HG02763 (cell line): ENCODE measurements at regions not wholly inside any gene's neighbourhood (a gene's known extent, or its start where the extent isn't known, plus 50 kb on each side); places are given as distances from the start of the nearest gene placed in this dataset.
"Not testable (repeated sequence)": the region's sequence is repeated elsewhere in the genome, so short reads cannot be mapped to it uniquely, and the experiment has no call there.

ENCODE experiments used
- ATAC-seq: cut with Tn5 transposase; IDR thresholded peaks from one replicate; pipeline ENCODE4 v1.9.1; 2021; ENCODE audit warnings: mild to moderate bottlenecking, moderate library complexity; ENCODE audit not compliant: unreplicated experiment

DNA sequence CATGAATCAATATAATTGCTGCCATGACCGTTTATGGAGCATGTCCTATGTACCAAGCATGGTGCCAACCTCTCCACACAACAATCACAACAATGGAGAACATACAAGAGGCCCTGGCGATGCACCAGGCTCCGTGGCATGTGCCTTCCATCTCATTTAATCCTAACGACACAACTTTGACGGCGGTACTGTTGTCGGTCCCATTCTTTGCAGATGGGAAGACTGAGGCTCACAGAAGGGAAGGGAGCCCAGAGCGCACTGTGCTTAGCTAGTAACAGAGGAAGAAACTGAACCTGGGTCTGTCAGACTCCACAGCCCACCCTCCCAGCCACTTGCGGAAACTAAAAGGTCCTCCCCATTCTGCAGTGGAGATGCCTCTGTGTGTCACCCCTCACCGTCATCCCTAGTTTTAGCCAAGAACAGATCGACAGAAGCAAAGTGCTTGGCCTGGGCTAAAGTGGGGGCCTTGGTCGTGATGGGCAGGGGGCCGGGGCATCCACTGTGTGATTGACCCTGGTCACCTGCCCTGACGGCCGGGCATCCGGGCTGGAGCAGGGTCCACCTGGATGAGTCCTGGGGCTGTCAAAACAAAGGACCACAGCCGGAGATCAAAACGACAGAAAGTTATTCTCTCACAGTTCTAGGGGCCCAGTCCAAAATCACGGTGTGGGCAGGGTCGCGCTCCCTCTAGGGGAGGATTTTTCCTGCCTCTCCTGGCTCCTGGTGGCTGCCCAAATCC is 183.9 kb downstream of the C16orf95 start:
- no peak for ATAC-seq

DNA sequence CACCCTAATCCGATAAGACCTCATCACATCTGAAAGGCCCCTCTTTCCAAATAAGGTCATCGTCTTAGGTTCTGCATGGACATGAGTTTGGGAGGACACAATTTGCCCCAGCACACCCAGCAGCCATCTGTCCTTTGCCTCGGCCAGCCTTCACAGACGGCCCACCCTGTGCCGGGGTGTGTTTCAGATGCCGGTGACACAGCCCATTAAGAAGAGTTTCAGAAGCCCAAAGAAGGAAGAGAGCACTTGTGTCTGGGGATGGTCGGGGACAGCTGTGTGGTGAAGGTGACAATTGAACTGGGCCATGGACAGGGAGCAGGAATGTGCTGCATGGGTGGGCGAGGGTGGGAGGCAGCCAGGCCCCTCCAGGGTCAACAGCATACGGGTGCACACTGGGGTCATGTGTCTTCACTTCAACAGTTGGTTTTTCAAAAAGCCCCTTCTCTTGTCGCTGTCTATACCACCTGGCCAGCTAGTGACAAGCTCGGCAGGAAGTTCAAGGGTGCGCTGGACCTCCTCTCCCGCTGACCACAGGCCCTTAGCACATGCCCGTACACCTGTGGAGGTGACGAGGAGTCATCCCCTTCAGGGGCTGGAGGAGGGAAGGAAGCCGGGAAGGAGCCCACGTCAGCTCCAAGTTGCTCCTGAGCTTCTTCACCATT is 183.1 kb downstream of the C16orf95 start:
- no peak for ATAC-seq

DNA sequence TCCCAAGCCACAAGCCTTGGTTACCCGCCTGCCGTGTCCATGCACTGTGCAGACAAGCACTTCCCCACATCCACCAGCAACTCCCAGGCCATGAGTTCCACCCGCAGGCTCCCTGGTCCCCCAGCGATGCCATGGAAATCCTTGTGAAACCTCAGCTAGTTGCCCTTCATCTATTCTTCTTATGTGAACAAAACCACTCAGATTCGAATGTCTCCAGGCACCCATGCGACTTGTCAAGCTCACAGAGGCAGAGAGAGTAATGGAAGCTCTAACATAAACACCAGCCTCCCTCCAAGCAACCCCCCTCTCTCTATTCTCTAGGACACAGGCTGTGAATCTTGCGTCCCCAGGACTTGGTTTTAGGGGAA is 182.6 kb downstream of the C16orf95 start:
- ATAC-seq = no peak

DNA sequence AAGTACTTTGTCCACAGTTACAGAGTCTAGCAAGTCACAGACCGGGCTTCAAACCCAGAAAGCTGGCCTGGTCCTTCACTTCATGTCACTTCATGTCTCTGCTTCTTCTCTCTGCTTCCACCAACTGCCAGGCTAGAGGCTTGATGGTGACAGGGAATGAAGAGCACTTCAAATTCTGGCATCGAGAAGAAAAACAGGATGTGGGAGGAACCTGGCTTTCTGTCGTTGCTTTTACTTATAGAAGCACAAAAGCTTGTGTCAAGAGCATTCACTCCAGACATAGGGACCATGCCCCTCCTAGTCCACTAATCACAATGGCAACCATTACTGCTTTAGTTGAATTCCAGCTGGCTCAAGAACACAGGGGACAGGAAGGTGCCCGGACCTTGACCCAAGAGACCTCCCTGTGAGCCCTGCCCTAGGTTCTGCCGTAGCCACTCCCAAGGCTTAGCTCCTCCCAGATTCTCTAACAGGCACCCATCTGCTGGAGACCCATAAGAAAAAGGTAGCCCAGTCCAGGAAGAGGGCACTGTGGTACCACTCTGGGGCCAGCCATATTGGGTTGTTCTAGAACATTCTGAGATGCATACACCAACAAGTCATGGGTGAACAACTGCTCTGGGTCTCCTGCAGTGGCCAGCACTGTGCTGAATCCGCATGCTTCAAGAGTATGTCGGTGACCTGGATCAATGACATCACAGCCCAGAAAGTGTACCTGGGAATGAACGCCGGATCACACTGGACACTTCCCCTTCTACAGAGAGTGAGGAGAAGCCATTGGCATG is 181.8 kb downstream of the C16orf95 start:
- no peak for ATAC-seq

DNA sequence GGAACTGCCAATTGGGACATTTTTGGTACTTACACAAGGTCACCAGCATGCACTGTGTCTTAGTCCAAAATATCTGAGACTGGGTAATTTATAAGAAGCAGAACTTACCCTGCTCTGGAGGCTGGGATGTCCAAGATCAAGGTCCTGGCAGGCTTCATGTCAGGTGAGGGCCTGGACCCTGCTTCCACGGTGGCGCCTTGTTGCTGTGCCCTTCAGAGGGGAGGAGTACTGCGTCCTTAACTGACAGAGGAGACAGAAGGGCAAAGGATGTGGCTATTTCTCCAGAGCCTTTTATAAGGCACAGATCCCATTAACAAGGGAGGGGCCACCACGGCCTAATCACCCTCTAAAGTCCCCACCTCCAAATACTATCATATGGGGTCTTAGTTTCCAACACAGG is 178.9 kb downstream of the C16orf95 start:
- ATAC-seq = no peak

DNA sequence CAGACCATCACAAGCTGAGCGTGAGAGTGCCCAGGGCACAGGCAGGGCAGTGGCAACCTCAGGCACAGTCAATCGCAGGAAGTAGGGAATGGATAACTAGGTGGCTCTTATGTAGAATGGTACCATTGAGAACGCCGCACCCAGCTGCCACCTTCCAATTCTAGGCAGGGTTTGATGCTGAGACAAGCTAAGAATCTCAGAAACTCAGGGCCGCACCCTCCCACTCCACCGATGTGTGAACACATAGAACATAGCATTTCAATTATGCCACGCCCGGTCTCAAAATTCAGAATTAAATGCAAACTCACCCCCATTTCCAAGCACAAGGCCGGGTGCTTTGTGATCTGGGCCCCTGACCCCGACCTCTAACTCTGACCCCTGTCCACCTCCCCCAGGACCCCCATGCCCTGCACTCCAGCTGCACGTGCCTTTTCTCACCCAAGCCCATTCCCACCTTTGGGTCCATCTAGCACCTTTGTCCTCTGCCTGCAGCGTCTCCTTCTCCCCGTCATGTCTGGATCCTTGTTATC is 178.4 kb downstream of the C16orf95 start:
- no peak for ATAC-seq

DNA sequence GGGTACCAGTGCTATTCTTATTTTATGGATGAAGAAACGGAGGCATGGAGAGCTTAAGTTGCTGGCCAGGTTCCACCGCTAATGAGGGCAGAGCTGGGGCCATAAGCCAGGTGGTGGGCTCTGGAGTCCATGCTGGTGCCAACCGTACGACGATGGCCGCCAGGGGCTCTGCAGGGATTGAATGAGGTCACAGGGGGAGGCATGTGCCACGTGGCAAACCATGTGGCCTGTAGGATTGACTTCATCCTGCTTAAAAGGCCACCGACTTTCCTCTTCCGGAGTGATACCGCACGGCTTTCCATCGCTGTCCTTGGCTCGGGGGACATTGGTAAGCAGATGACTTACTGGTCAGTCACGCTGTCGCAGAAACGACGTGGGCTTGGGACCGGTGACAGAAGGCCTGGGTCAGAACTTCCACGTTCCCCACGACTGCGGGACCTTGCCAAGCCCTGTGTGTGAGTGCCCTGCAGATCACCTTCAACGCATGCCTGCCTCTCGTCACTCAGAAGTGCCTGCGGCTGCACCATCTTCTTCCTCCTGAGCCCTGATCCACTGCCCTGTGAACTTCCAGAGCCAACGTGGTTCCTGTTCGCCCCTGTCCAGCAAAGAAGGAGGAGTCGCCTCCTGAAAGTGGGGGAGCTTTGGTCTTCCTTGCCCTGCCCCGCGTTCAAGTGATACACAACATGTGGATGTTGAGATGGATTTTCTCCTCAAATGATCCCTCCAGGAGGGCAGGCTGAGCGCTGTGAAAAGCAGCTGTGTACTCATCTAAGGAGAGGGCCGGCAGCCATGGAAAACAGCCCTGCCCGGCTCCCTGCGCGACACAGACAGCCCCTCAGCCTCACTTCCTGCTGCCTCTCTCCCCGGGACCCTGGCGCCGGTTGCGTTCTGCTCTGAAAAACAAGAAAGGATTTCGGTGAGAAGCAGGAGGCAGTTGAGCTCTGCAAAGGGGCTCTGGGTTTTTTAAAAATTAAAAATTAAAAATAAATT is 176.7 kb downstream of the C16orf95 start:
- no peak for ATAC-seq

DNA sequence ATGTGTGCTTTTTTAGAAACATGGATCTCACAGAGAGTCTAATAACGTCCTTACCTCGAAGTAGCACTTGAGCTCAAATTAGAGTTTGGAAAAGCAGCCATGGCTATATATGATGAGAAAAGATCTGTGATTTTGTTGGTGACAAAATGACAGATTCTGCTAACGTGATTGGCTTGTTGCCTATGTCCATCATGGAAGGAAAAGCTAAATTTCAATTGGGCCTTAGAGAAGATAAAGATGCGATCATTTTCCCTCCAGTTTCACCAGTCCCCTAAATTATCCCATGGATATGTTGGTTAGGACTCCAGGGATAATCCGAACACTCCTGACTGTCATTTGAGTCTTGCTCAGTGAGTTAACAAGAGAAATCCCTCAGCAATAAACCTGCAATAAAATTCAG is 175.8 kb downstream of the C16orf95 start:
- no peak for ATAC-seq

DNA sequence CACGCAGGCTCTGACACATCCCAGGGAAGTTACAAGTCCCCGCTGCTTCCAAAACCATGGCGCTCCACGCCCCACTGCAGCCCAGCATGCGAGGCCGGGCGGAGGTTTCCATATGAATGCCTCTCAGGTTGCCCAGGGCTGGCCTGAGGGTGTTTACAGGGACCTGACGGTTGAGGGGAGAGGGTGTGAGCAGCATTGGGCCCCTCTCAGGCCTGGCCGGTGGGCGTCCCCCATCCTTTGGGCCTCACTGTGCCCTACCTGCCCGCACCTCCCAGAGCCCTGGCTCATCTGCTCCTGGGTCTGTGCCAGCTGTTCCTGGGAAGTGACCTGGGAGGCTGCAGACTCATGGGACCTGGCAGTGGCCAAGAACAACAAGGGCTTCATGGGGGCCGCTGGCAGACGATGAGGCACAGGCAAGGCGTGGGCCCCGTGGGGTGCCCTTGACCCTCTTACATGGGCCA is 173.5 kb downstream of the C16orf95 start:
- no peak for ATAC-seq

DNA sequence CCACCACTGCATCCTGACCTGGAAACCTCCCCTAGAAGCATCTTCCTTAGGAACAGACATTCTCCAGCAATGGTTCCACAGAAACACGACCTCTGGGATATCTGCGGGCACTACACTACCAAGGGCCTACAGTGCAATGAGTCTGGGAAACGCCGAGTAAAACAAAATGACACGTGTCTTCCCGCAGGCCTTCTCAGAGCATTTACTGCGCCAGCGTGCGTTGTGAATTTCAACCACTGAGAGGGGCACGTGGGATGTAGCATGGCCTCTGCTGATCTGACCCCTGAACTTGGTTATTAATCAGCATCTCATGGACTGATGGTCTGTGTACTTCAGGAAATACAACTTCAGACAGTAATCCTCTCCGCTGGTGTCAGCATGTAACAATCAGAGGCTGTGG is 173.0 kb downstream of the C16orf95 start:
- ATAC-seq = no peak

DNA sequence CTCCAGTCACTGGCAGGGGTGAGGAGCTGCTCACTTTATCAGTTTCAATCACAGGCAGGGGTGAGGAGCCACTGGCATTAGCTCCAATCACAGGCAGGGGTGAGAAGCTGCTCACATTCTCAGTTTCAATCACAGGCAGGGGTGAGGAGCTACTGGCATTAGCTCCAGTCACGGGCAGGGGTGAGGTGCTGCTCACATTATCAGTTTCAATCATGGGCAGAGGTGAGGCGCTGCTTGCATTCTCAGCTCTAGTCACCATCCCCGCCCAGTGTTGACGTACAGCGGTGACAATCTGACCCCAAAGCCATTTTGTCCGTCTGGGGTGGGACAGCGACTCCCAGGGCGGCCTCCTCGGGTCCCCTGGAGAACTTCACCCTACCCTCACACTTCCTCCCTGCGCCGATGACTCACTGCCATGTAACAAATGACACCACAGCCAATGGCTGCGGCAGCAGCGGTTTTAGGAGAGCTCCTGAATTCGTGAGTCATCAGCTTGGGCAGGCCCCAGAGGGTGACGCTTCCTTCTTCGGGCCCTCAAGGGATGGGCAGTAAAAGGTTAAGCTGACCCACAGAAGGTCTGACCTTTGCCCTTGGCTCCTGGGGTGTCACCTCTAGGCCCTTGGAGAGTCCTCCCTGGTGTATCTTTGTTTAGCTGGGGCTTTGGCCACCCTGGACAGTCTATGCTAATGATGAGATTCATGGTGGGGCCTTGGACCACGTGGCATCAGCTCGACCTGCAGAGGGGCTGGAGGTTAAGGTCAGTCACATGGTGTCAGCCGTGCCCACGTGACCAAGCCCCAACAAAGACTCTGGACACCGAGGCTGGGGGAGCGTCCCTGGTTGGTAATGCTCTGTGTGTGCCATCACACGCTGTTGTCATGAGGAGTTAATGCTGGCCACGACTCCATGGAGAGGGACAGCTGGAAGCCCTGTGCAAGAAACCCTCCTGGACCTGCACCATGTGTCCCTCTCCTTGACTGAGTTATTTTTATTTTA is 171.7 kb downstream of the C16orf95 start:
- ATAC-seq = no peak

DNA sequence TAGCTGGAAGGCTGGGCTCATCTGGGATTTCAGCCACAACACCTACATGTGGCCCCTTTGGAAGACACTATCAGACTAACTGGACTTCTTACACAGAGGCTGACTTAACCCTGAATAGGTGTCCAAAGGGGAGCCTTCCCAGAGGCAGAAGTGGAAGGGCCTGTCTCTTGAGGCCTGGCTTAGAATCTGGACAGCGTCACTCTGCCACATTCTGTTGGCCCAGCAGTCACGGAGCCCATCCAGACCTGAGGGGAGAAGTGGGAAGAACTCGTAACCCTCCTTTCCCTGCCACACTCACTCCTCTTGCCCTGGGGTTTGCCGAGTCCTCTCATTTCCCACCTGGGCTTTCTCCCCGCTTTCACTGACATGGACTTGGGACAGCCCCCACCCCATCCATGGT is 170.5 kb downstream of the C16orf95 start:
- no peak for ATAC-seq

DNA sequence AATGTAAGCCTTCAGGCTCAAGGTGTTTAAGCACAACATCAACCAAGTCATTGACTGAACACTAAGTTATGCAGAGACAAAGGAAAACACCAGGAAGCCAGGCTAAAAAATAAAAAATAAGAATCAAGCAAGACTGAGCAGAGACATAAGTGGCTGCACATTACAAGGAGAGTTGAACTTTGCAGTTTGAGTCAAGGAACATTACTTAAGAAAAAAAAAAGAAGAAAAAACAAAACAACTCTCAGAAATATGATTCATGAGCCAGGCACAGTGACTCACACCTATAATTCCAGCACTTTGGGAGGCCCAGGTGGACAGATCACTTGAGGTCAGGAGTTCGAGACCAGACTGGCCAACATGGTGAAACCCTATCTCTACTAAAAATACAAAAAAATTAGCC is 168.1 kb downstream of the C16orf95 start:
- no peak for ATAC-seq

DNA sequence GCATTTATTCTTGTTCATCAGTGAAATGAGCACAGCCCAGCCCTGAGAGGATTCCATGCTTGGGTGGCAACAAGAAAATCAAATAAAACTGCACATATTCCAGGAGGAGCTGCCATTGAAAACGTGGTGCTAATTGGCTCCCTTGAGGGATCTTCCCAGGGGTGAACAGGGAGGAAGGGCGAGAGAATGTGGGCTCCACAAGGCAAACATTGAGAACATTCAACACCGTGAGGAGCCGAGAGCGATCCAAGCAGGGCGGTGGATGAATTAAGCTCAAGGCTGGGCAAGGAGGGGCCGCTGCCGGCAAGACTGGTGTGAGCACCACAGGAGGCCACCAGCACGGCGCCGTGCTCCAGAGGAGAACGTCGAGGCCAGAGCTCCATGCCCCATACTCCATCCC is 166.9 kb downstream of the C16orf95 start:
- ATAC-seq = no peak

DNA sequence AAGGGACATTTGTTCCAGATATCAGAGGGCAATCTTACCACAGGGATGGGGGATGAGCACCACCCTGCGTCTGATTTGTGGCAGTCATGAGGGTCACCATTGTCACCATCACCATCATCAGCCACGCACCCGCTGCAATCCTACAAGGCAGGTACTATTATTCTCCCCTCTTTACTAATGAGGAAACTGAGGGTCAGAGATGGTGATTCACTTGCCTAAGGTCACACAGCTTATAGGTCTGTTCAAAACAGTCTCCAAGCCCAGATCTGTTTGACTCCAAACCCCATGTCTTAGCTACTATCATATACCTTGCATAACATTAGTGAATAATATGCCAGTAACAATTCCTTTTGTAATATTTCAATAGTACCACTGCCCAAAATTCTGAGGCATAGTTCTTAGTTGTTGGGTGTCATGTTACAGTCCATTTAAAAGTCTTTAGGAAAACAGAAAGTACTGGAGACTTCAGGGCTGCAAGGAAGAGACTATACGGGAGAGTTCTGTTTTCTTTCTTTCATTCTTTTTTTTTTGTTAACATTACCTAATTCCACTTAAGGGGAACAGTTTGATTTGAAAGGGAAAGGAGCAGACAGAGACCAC is 166.4 kb downstream of the C16orf95 start:
- no peak for ATAC-seq

DNA sequence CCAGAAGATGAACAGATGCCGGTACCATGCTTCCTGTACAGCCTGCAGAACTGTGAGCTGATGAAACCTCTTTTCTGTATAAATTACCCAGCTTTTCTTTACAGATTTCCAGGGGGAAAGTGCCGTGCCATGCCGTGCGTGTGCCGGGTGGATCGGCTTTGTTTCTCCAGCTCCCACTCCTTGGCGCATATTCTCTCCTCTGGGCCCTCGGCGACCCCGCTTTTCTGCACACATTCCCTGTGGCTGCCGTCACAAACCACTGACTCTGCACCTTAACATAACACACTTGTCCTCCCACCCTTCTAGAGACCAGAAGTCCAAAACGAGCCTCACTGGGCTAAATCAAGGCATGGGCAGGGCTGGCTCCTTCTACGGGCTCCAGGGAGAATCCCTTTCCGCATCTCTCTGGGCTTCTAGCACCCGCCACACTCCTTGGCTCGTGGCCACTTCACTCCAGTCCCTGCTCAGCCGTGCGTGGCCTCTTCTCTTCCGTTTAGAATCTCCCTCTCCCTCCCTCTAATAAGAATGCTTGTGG is 164.9 kb downstream of the C16orf95 start:
- no peak for ATAC-seq

DNA sequence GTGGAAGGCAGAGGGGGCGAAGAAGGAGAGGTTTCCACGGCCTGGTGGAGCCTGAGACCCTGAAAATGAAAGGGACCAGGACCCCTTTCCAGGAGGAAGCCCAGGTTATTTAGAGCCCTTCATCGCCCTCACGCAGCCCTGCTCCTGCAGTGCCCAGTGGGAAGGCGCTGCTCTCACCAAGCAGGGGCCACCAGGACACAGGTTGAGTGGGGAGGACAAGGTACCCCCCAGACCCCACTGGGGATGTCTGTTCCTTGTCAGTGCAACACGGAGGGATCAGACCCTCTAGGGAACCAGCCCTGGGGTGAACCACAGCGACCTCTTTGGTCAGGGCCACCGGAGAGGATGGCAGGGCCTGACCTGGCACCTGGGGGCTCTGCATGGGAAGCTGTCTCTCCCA is 163.9 kb downstream of the C16orf95 start:
- ATAC-seq = no peak

DNA sequence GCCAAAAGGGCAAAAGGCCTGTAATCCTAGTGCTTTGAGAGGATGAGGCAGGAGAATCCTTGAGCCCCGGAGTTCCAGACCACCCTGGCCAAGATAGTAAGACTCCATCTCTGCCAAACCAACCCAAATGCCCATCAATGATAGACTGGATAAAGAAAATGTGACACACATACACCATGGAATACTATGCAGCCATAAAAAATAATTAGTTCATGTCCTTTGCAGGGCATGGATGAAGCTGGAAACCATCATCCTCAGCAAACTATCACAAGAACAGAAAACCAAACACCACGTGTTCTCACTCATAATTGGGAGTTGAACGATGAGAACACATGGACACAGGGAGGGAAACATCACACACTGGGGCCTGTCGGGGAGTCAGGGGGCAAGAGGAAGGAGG is 161.9 kb downstream of the C16orf95 start:
- not testable (repeated sequence) for ATAC-seq

DNA sequence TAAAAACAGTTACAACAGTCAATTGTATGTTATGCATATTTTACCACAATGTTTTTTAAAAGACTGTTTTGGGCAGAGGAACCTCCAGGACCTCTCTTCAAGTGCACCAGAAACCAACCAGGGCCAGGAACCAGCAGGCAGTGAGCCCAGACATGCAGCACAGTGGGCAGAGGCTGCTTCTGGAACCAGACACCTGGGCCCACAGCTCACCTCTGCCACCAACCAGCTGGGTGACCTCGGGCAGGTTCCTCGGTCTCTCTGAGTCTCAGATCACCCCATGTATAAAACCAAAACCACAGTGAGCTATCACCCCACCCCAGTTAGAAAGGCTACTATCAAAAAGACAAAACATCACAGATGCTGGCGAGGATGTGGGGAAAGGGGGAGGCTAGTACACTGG is 161.0 kb downstream of the C16orf95 start:
- ATAC-seq = no peak
